ENCODE measurements at regions not wholly inside any gene's neighbourhood (a gene's known extent, or its start where the extent isn't known, plus 50 kb on each side); places are given as distances from the start of the nearest gene placed in this dataset.

GRCh38 chr7:10082896-10083295, 890.8 kb upstream of the PHF14 start:
- H3K4me3 Mint-ChIP-seq, result no peak overlapping the region
- no peaks in the 10 kb centered on the region for H3K36me3 Mint-ChIP-seq (ENCODE audit: low read depth)
- no peaks in the 10 kb centered on the region for H3K27me3 Mint-ChIP-seq (ENCODE audit: low read depth, poor library complexity)
- H3K27ac Mint-ChIP-seq, result no peak overlapping the region
- peaks cover 7% of the 10 kb centered on the region for H3K4me1 Mint-ChIP-seq
- no peak for TF ChIP-seq CTCF (IDR thresholded peaks at IDR 0.05)
- no peak for DNase-seq
- H3K9me3 Mint-ChIP-seq, result no peaks in the 10 kb centered on the region

- no peaks in the 10 kb centered on the region for H3K27me3 Mint-ChIP-seq (ENCODE audit: low read depth, poor library complexity)
- TF ChIP-seq CTCF (IDR thresholded peaks at IDR 0.05), result no peak
- H3K4me3 Mint-ChIP-seq, result no peak overlapping the region
- H3K9me3 Mint-ChIP-seq, result no peaks in the 10 kb centered on the region
- no peak for DNase-seq
- no peaks in the 10 kb centered on the region for H3K36me3 Mint-ChIP-seq (ENCODE audit: low read depth)
- H3K4me1 Mint-ChIP-seq, result peaks cover 7% of the 10 kb centered on the region
- H3K27ac Mint-ChIP-seq, result no peak overlapping the region
Measured at GRCh38 chr7:10083766-10084165, 889.9 kb upstream of the PHF14 start.

- no peak for DNase-seq
- Mint-ChIP-seq H3K27me3 (ENCODE audit: low read depth, poor library complexity) (no peaks in the 10 kb centered on the region), H3K4me1 (peaks cover 7% of the 10 kb centered on the region), H3K27ac (no peak overlapping the region), H3K4me3 (no peak overlapping the region), H3K36me3 (ENCODE audit: low read depth) (no peaks in the 10 kb centered on the region), H3K9me3 (no peaks in the 10 kb centered on the region)
- no peak for TF ChIP-seq CTCF (IDR thresholded peaks at IDR 0.05)
Measured at GRCh38 chr7:10085231-10085630, 888.4 kb upstream of the PHF14 start.

- Mint-ChIP-seq H3K4me3 (no peak overlapping the region), H3K36me3 (ENCODE audit: low read depth) (no peaks in the 10 kb centered on the region), H3K9me3 (no peaks in the 10 kb centered on the region), H3K4me1 (no peaks in the 10 kb centered on the region), H3K27me3 (ENCODE audit: low read depth, poor library complexity) (no peaks in the 10 kb centered on the region), H3K27ac (no peak overlapping the region)
- DNase-seq, result no peak
- TF ChIP-seq CTCF (IDR thresholded peaks at IDR 0.05), result no peak
Measured at GRCh38 chr7:10100572-10100971, 873.1 kb upstream of the PHF14 start.

GRCh38 chr7:10101351-10101750, 872.3 kb upstream of the PHF14 start:
- Mint-ChIP-seq H3K4me1 (no peaks in the 10 kb centered on the region), H3K27me3 (ENCODE audit: low read depth, poor library complexity) (no peaks in the 10 kb centered on the region), H3K36me3 (ENCODE audit: low read depth) (no peaks in the 10 kb centered on the region), H3K4me3 (no peak overlapping the region), H3K27ac (no peak overlapping the region), H3K9me3 (no peaks in the 10 kb centered on the region)
- TF ChIP-seq CTCF (IDR thresholded peaks at IDR 0.05), result no peak
- DNase-seq, result no peak

- Mint-ChIP-seq H3K4me3 (no peak overlapping the region), H3K36me3 (ENCODE audit: low read depth) (no peaks in the 10 kb centered on the region), H3K9me3 (no peaks in the 10 kb centered on the region), H3K27me3 (ENCODE audit: low read depth, poor library complexity) (no peaks in the 10 kb centered on the region), H3K27ac (no peak overlapping the region), H3K4me1 (no peaks in the 10 kb centered on the region)
- TF ChIP-seq CTCF (IDR thresholded peaks at IDR 0.05), result no peak
- no peak for DNase-seq
Measured at GRCh38 chr7:10104292-10104691, 869.4 kb upstream of the PHF14 start.
